Ishikawa (cell line): ENCODE measurements at regions not wholly inside any gene's neighbourhood (a gene's known extent, or its start where the extent isn't known, plus 50 kb on each side); places are given as distances from the start of the nearest gene placed in this dataset.

ENCODE experiments used
- CEBPB ChIP-seq: IDR thresholded peaks from 2 replicates; pipeline ENCODE4 v1.6.1; 2012
- CREB1 ChIP-seq: IDR thresholded peaks from 2 replicates; pipeline ENCODE4 v1.6.1; 2012; ENCODE audit warnings: low read depth
- EGR1 ChIP-seq: IDR thresholded peaks from 2 replicates; pipeline ENCODE4 v1.6.1; 2012
- EP300 ChIP-seq: IDR thresholded peaks from 2 replicates; pipeline ENCODE4 v1.6.1; 2012; ENCODE audit warnings: borderline replicate concordance
- FOXM1 ChIP-seq: IDR thresholded peaks from 2 replicates; pipeline ENCODE4 v1.6.1; 2012; ENCODE audit warnings: low read depth, borderline replicate concordance
- MAX ChIP-seq: IDR thresholded peaks from 2 replicates; pipeline ENCODE4 v1.6.1; 2012
- NFIC ChIP-seq: IDR thresholded peaks from 2 replicates; pipeline ENCODE4 v1.6.1; 2012
- RAD21 ChIP-seq: IDR thresholded peaks from 2 replicates; pipeline ENCODE4 v1.6.1; 2012; ENCODE audit warnings: low read depth
- REST ChIP-seq: IDR thresholded peaks from 2 replicates; pipeline ENCODE4 v1.6.1; 2012; ENCODE audit warnings: low read depth, mild to moderate bottlenecking
- TAF1 ChIP-seq: IDR thresholded peaks from 2 replicates; pipeline ENCODE4 v1.6.1; 2012; ENCODE audit warnings: low read depth, mild to moderate bottlenecking
- TCF12 ChIP-seq: IDR thresholded peaks from 2 replicates; pipeline ENCODE4 v1.6.1; 2012; ENCODE audit warnings: low read depth
- TEAD4 ChIP-seq: IDR thresholded peaks from 2 replicates; pipeline ENCODE4 v1.6.1; 2012
- USF1 ChIP-seq: IDR thresholded peaks from 2 replicates; pipeline ENCODE4 v1.6.1; 2012
- YY1 ChIP-seq: IDR thresholded peaks from 2 replicates; pipeline ENCODE4 v1.6.1; 2012; ENCODE audit warnings: low read depth
- ZBTB7A ChIP-seq: IDR thresholded peaks from 2 replicates; pipeline ENCODE4 v1.6.1; 2012; ENCODE audit warnings: low read depth

- no peak for TF ChIP-seq YY1
- no peak for TF ChIP-seq TCF12
- no peak for TF ChIP-seq TAF1
- no peak for TF ChIP-seq EP300
- no peak for TF ChIP-seq NFIC
- no peak for TF ChIP-seq ZBTB7A
- TF ChIP-seq MAX, result no peak
Observed at GRCh38 chr3:116974702-116975101, 265.1 kb downstream of the TUSC7 start.

GRCh38 chr3:116977441-116977840 lies 267.9 kb downstream of the TUSC7 start:
- no peak for TF ChIP-seq TCF12
- TF ChIP-seq USF1, result no peak
- no peak for TF ChIP-seq RAD21
- TF ChIP-seq FOXM1, result no peak

GRCh38 chr3:116980099-116980498 lies 270.5 kb downstream of the TUSC7 start:
- no peak for TF ChIP-seq EP300
- no peak for TF ChIP-seq MAX
- no peak for TF ChIP-seq TEAD4
- no peak for TF ChIP-seq USF1
- no peak for TF ChIP-seq TAF1
- no peak for TF ChIP-seq YY1
- no peak for TF ChIP-seq CREB1

- TF ChIP-seq MAX (no peak), REST (no peak), TAF1 (no peak), TCF12 (no peak), TEAD4 (no peak), ZBTB7A (no peak), FOXM1 (no peak), YY1 (no peak), USF1 (no peak), RAD21 (no peak), EP300 (no peak), CREB1 (no peak), EGR1 (no peak), NFIC (no peak)
Observed at GRCh38 chr3:116981089-116981488, 271.5 kb downstream of the TUSC7 start.

- TF ChIP-seq YY1 (no peak), TAF1 (no peak), EGR1 (no peak), MAX (no peak), FOXM1 (no peak), ZBTB7A (no peak), TCF12 (no peak), CREB1 (no peak), EP300 (no peak)
Observed at GRCh38 chr3:116984301-116984700, 274.7 kb downstream of the TUSC7 start.

GRCh38 chr3:116994351-116994879 lies 284.8 kb downstream of the TUSC7 start:
- TF ChIP-seq TEAD4 (no peak), ZBTB7A (no peak), EP300 (no peak), CEBPB (no peak), NFIC (no peak), USF1 (no peak), EGR1 (no peak)

- TF ChIP-seq TAF1 (no peak), EP300 (no peak), TCF12 (no peak), USF1 (no peak), TEAD4 (no peak), CEBPB (no peak), EGR1 (no peak), YY1 (no peak), FOXM1 (no peak), NFIC (no peak), CREB1 (no peak), ZBTB7A (no peak), REST (no peak), RAD21 (no peak)
Observed at GRCh38 chr3:117003501-117003900, 293.9 kb downstream of the TUSC7 start.
